Activated CD4-positive, alpha-beta T cell treated with anti-CD3 and anti-CD28 coated beads for 4 hours (primary cell): ENCODE measurements at regions not wholly inside any gene's neighbourhood (a gene's known extent, or its start where the extent isn't known, plus 50 kb on each side); places are given as distances from the start of the nearest gene placed in this dataset.

Experiments
- DNase-seq, 2 donors: peaks; one replicate each; pipeline ENCODE4 v3.0.0-alpha.2; 2020

DNA sequence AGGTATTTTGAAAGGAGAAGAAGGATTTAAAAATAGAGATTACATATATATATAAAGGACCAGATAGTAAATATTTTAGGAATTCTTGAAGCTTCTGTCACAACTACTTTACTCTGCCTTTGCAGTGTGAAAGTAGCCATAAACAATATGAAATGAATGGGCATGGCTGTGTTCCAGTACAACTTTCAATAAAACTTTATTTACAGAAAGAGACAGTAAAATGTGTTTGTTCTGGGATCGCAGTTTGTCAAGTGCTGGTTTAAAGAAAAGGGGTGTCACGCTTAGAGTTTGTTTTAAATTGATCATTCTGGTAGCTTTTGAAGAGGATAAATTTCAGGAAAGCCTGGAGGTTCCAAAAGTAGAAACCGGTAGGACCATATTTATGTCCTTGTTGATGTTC is 176.1 kb upstream of the HS3ST1 start:
- no peak for DNase-seq

DNA sequence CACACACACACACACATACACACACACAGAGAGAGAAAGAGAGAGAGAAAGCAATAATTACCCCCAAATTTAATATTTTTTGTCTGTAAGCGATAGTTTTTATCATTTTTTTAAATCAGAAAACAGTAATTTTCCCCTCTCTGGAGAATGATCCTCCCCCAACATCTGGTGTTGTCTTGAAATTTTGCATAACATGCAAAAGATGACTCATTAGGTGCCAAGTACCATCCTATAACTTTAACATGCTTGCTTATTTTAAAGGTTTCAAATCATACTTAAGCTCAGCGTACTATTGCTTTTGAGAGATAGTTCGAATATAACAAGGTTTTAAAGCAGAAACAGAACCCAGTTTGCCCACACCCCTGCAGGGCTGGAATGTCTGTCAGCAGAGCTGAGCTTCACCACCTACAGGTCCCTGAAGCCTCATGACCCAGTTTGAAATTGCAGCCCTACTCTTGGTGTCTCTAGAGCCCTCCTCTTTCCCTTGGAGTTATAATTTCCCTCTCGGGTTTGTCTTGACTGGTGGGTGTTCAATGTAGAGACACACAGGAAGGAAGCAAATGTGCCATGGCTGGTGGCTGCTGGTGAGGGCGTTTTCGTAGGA is 175.0 kb upstream of the HS3ST1 start:
- DNase-seq, result no peak

- DNase-seq, result no peak
Measured at GRCh38 chr4:11602606-11603340, 174.1 kb upstream of the HS3ST1 start.

DNA sequence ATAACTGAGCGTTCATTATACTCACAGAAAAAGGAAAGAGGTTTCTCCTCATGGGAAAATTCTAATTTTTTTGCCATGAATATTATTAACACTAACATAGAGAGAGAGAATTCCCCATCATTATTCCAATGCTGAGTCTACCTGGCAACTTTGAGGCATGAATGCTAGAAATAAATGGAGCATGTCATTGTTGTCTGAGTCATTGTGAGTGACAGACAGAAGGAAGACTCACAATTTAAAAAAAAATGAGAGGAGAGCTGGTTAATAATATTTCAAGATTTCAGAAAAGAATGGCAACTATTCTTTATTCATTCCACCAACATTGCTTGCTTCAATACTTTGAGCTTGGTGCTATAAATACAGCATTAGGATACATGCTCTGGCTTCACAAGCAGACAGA is 170.4 kb upstream of the HS3ST1 start:
- DNase-seq, result no peak

DNA sequence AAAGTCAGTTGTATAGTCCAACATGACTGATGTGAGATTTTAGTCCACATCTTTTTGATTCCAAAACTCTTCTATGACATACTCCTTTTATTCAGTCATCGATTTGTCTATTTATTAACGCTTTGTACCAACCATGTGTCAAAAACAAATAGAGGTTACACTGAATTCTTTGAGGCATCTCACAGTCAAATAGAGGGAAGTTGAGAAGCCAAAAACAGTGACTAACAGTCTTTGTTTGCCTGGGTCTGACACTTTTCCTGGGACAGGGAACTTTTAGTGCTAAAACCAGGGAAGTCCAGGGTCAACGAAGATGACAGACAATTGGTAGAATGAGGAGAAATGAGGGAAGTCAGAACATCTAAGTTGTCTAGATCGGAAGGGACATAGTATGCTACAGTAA is 169.9 kb upstream of the HS3ST1 start:
- no peak for DNase-seq

DNA sequence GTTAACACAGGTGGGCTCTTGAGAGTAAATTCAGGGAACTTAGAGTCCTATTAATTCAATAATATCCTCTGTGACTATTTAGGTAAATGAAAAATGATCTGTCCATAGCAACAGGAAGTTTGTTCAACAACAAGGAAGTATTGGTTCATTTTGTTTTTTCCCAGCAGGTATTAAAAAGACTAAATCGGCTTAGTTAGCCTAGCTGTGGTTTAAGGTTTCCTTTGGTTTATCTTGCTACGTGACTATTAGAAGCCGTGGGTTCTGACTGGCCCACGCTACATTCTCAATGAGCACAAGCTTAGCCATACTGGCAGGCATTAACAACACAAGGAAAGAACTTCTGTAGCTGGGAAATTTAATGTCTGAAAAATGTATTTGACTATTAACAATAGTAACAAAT is 168.8 kb upstream of the HS3ST1 start:
- no peak for DNase-seq

DNA sequence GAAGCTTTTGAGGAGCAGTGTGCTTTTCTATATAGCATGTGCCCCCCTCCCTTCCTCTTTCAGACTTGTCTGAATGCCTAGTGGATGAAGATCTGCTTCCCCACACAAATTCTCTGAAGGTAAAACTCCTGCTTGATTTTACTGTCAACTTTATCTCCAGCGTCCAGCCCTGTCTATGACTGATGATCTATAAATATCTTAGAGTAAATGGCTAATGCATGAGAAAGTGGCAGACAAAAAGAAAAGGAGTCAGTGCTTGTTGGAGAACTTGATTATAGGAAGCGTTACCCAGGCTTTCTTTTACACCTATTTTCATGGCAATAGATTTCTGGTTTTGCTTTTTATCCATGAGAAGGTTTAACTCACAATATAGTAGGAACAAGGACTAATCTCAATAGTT is 168.3 kb upstream of the HS3ST1 start:
- no peak for DNase-seq

DNA sequence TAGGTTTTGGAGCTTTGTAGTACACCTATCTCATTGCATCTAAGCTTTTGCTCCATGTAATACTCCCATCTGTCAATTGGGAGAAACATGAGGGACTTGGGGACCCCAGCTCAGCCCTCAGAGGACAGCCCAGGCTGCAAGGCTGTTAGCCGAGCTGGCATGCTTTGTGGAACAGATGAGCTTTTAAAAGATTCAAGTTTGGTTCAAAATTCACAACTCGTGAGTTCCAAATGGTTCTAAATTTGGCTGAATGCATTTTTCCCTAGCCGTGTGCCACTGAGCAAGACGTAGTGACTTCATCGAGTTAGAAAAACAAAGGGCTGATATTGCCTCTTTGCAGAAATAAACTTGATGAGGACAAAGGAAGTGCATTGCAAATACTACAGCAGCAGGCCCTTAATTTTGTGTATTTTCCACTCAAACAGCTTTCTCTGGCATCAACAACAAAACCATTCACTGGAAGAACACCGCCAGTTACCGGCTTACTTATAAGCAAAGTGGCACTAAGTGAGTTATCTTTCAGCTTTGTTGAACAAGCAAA is 165.0 kb upstream of the HS3ST1 start:
- DNase-seq, result no peak

- no peak for DNase-seq
Measured at GRCh38 chr4:11592276-11592675, 163.6 kb upstream of the HS3ST1 start.

DNA sequence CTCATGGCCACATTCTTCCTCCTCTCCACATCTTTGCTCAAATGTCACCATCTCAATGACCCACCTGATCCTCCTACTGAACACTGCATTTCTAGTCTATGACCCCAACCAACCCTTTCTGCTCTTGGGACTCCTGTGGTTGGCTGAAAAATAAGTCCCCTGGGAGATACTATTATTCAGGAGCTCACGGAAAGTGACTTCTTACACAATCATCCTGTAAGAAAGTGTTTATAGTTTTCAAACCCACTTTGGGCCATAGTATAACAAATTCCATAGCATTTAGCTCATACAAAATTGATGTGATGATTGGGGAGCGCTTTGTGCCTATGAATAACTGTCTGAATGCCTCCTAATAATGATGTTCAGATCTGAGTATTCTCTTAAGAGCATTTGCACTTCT is 161.4 kb upstream of the HS3ST1 start:
- DNase-seq, result no peak

- DNase-seq, result no peak
Measured at GRCh38 chr4:11589676-11590075, 161.0 kb upstream of the HS3ST1 start.

DNA sequence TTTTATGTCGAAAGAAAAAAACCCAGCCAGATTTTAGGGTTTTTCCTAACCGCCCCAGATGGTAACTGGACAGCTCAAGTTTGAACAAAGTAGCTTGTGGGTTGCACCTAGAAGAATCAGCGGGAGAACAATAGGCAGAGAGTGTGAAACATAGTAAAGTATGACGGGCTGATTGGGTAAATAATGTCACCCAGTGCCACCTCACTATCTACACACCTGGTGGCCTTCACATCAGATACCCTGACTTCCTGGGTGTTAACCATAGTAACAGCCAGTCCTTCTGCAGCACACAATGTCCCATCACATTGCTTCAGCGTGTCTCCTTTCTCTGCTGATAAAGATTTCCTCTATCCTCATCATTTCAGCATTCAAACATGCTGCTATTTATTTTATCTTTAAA is 159.1 kb upstream of the HS3ST1 start:
- DNase-seq, result no peak

- no peak for DNase-seq
Measured at GRCh38 chr4:11585506-11585905, 156.8 kb upstream of the HS3ST1 start.

DNA sequence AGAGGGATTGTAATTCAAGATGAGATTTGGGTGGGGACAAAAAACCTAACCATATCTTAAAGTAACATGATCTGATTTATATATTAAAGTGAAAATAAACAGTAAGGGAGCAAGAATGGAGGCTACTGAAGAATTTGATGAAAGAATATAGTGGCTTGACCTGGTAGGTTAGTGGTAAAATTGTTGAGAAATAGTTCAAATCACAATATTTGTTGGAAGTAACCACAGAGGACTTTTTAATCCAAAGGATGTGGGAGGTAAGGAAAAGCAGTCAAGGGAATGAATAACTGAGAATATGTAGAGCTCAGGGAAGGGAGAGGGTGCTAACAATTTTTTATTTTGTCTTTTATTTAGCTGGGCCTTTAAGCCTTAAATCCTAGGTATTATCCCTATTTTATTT is 139.8 kb upstream of the HS3ST1 start:
- DNase-seq, result no peak

DNA sequence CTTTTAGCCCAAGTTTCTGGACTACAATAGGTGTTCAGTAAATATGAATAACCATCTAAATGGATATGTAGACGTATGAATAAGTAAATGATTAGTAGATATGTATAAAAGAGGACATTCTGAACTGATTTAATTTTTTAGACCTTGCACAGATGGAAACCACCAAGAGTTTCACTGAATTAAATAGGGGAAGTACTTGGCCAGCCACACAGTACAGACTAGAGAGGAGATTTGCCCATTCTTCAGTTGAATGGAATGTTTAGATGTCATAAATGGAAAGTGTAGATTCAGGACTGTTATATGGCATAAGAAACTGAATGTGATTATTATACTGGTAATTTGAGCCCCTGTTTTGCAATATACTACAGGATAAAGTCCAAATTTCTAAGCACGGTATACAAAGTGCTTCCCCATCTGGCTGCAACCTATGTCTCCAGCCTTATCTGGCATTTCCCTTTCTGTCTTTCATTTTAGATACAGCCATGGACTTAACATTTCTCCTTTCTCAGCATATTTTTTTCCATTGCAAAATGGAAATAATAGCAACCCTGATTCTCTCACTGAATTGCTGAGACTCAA is 137.8 kb upstream of the HS3ST1 start:
- DNase-seq, result no peak

DNA sequence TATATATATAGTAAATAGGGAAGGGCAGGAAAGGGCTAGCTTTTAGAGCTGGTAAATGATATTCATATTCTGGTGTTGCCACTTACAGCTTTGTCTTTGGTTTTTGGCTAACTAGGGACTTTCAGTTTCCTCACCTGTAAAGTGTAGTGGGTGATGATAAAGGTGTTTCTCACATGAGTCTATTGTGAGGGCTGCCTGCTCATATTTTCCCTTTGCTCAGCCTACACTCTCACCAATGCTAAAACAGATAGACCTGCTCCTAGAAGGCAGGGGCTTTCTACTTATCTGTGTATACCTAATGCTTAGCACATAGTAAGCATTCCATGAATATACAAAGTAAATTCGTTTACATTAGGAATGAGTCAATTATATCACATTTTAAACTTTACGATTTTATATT is 137.2 kb upstream of the HS3ST1 start:
- no peak for DNase-seq

GRCh38 chr4:11565213-11565612 is 136.5 kb upstream of the HS3ST1 start:
- DNase-seq, result no peak

DNA sequence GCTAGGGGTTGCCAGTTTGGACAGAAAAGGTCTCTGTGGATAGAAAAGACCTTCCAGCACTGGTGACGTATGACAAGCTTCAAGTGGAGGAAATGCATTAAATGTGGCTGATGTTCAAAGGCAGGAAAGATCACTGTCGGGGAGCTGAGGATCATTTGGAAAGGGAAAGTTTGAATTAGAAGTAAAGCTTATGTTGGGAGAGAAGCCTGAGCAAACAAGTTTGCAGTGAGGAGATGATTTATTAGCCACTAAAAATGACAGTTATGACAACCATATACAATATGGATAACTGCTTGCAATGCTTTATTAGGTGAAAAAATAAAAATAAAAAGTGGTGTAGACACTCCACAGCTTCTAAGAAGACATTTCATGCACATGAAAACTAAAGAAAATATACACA is 135.3 kb upstream of the HS3ST1 start:
- no peak for DNase-seq

DNA sequence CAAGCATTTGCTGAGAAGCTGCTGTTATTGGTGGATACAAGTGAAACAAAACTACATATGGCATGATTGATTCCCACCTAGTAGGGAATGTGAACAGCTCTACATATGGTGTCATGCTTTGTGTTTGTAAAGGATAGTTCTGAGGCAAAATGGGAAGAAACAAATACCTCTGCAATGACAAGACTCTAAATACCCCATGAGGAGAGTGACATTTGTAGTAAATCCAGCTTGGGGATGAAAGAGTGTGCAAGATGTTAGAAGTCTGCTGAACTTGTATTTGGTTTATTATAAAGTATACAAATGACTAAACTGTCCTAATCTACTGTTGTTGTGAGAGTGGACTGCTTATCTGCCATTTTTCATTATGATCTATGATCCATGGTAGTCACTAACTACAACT is 120.8 kb upstream of the HS3ST1 start:
- no peak for DNase-seq

- no peak for DNase-seq
Measured at GRCh38 chr4:11548597-11549082, 119.9 kb upstream of the HS3ST1 start.

DNA sequence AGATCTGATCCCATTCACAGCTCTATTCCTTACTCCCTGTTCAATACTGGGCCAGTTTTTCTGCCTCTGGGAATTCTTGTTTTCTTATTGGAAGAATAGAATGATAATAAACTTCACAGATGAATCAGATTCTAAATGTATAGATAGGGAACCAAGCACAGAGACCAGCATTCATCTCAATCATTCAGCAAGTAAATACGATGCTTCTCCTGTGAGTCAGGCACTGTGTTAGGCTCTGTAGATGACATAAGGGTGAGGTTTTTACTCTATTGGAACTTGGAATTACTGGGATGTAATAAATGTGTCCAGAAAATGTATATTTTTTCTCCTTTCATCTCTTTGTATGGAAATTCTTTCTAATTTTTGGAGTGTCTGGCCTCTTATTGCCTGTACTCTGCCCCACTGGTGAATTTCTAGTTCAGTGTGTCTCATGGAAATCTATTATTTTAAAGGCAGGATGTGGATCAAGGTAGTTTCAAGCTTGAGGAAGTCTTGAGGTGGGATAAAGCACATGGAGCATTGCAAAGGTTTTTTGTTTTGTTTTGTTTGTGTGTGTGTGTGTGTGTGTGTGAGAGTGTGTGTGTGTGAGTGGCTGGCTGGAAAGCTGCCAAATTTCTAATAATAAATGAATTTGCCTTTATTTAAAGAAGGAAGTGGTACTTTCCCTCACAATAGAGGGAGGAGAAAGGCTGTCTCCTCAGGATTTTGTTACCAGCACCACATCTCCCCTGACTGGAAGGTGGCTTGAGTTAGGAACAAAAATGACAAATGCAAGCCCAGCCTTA is 117.9 kb upstream of the HS3ST1 start:
- no peak for DNase-seq

DNA sequence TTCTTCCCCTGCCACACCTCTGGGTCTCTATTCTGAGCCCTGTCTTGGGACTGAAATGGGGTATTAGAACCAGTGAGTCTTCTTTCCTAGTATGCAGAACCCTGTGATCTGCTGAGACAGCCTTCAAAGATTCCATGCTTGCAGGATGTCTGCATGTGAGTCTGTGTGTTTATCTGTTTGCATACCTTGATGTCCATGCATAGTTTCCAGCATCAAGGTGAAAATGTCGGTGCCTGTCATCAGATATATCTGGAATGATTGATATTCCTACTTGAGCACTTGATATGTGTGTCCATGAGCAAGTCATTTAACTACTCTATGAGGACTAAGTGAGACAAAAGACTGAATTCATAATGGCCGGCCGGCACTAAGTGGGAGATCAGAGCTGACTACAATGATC is 117.0 kb upstream of the HS3ST1 start:
- DNase-seq, result no peak

GRCh38 chr4:11544211-11544610 is 115.5 kb upstream of the HS3ST1 start:
- DNase-seq, result no peak
